Gastroesophageal sphincter (tissue), 3 donors: ENCODE measurements at regions not wholly inside any gene's neighbourhood (a gene's known extent, or its start where the extent isn't known, plus 50 kb on each side); places are given as distances from the start of the nearest gene placed in this dataset.

Experiments used
- EP300 ChIP-seq: sonication (generic); formaldehyde crosslinking; IDR thresholded peaks from one replicate; pipeline ENCODE4 v1.6.1; 2017; ENCODE audit warnings: antibody characterized with exemption, mild to moderate bottlenecking
- POLR2A ChIP-seq, 2 donors: fragments of 450-650 bp; IDR thresholded peaks; one replicate each; pipeline ENCODE4 v1.6.1; 2017; ENCODE audit warnings: antibody characterized with exemption in 2 of 2, mild to moderate bottlenecking in 2 of 2, moderate library complexity in 1 of 2
- POLR2AphosphoS5 ChIP-seq: sonication (generic); formaldehyde crosslinking; IDR thresholded peaks from one replicate; pipeline ENCODE4 v1.6.1; 2017; ENCODE audit warnings: antibody characterized with exemption
- TF ChIP-seq, protein P1 (sequence below), 4 experiments: fragments of 200-600 bp in 2 of 4; fragments of 450-650 bp in 2 of 4; sonication (generic) in 1 of 4; IDR thresholded peaks; one replicate each; pipeline ENCODE4 v1.5.1; 2017 to 2019; ENCODE audit warnings: antibody characterized with exemption in 4 of 4, mild to moderate bottlenecking in 2 of 4, moderate library complexity in 2 of 4

DNA sequence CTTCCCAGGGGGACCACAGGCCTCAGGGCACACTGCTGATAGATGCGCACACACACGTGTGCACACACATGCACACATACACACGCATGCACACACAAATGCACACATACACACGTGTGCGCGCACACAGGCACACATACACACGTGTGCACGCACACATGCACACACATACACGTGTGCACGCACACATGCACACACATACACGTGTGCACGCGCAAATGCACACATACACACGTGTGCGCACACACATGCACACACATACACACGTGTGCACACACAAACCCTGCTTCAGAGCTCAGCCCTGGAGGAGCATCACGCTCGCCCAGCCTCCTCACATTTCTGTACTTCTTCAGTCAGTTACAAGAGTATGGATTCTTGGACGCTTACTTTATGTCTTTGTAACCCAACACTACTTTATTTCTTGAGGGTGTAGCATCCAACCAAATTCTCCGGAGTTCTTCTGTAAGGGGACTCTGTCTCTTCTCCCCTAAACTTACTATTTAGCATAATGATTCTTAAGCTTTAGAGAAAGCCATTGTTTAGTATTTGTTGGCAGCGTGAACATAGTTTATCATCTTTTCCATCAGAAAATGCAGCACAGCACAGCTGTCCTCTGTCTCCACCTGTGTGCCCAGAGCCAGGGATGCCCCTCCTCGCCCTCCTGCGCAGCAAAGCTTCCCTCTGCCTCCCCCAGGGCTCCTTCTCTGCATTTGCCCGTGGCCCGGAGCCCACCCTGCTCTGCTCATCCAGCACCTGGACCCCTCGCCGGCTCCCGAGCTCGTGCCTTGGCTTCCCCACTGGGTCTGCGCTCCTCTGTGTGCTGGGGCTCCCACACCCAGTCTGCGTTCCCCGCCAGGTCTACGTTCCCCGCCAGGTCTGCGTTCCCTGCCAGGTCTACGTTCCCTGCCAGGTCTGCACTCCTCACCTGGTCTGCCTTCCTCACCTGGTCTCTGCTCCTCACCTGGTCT is 74.4 kb upstream of the CTDP1 start:
- TF ChIP-seq, protein P1, sequence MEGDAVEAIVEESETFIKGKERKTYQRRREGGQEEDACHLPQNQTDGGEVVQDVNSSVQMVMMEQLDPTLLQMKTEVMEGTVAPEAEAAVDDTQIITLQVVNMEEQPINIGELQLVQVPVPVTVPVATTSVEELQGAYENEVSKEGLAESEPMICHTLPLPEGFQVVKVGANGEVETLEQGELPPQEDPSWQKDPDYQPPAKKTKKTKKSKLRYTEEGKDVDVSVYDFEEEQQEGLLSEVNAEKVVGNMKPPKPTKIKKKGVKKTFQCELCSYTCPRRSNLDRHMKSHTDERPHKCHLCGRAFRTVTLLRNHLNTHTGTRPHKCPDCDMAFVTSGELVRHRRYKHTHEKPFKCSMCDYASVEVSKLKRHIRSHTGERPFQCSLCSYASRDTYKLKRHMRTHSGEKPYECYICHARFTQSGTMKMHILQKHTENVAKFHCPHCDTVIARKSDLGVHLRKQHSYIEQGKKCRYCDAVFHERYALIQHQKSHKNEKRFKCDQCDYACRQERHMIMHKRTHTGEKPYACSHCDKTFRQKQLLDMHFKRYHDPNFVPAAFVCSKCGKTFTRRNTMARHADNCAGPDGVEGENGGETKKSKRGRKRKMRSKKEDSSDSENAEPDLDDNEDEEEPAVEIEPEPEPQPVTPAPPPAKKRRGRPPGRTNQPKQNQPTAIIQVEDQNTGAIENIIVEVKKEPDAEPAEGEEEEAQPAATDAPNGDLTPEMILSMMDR (IDR thresholded peaks at IDR 0.05) = no peak
- TF ChIP-seq POLR2AphosphoS5 (no peak), POLR2A (IDR thresholded peaks at IDR 0.05) (no peak), EP300 (no peak)
